ENCODE measurements at regions not wholly inside any gene's neighbourhood (a gene's known extent, or its start where the extent isn't known, plus 50 kb on each side); places are given as distances from the start of the nearest gene placed in this dataset.

DNA sequence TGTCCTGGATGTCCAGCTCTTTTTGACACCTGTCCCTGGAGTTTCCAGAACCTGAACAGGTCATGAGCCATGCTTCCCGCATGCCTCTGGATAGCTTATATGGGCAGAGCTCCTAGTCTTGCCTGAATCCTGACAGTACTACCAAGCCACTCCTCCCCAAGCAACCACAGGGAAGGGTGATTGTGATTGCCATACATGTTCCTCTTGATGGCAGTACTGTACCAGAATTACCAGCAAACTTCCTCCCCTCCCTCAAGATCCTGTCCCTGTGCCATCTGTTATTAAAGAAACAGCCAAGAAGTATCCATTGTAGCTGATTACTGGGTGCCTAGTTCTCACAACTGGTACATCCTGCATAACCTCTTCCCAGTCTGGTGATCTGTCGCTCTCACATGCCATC, 264.3 kb upstream of the AGTR2 start:
- TF ChIP-seq, protein P1, sequence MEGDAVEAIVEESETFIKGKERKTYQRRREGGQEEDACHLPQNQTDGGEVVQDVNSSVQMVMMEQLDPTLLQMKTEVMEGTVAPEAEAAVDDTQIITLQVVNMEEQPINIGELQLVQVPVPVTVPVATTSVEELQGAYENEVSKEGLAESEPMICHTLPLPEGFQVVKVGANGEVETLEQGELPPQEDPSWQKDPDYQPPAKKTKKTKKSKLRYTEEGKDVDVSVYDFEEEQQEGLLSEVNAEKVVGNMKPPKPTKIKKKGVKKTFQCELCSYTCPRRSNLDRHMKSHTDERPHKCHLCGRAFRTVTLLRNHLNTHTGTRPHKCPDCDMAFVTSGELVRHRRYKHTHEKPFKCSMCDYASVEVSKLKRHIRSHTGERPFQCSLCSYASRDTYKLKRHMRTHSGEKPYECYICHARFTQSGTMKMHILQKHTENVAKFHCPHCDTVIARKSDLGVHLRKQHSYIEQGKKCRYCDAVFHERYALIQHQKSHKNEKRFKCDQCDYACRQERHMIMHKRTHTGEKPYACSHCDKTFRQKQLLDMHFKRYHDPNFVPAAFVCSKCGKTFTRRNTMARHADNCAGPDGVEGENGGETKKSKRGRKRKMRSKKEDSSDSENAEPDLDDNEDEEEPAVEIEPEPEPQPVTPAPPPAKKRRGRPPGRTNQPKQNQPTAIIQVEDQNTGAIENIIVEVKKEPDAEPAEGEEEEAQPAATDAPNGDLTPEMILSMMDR (conservative IDR thresholded peaks at IDR 0.05; ENCODE audit: low read depth, low read length): no peak
- TF ChIP-seq EZH2 (IDR thresholded peaks at IDR 0.05; ENCODE audit: borderline replicate concordance, low read depth, low read length, poor library complexity, severe bottlenecking): no peak

Measured in A673 (cell line).